Activated naive CD4-positive, alpha-beta T cell treated with anti-CD3 and anti-CD28 coated beads, Interleukin-2, amount 50 U/mL, for 72 hours (primary cell): ENCODE measurements at regions not wholly inside any gene's neighbourhood (a gene's known extent, or its start where the extent isn't known, plus 50 kb on each side); places are given as distances from the start of the nearest gene placed in this dataset.

Experiments used
- ATAC-seq, 2 donors: fragments of 150-1000 bp; cut with Tn5 transposase; 2 replicates each; pipeline ENCODE4 v1.10.0; 2021; ENCODE audit warnings: mild to moderate bottlenecking in 2 of 2, moderate library complexity in 2 of 2
- DNase-seq, 2 donors: peaks; one replicate each; pipeline ENCODE4 v3.0.0; 2021 to 2022; ENCODE audit warnings: low spot score in 2 of 2
- H3K27ac Mint-ChIP-seq, 2 donors: one replicate each; pipeline ENCODE4 v1.8.0; 2022; ENCODE audit warnings: mild to moderate bottlenecking in 2 of 2, mixed read lengths in 2 of 2
- H3K36me3 Mint-ChIP-seq, 2 donors: one replicate each; pipeline ENCODE4 v1.8.0; 2022; ENCODE audit warnings: mixed read lengths in 2 of 2
- H3K9me3 Mint-ChIP-seq, 2 donors: one replicate each; pipeline ENCODE4 v1.8.0; 2022; ENCODE audit warnings: mixed read lengths in 2 of 2

GRCh38 chr2:177332992-177333388 is 59.6 kb upstream of the AGPS start:
- Mint-ChIP-seq H3K27ac (peak overlapping the region; percentile 47 to 59), H3K36me3 (peaks cover 0 to 6% of the 10 kb centered on the region in 2 donors), H3K9me3 (no peaks in the 10 kb centered on the region)
- no peak for ATAC-seq
- DNase-seq: no peak

GRCh38 chr2:177334940-177335543 is 57.5 kb upstream of the AGPS start:
- DNase-seq: peak in 1 of 2 donors; percentile 12
- no peaks in the 10 kb centered on the region for H3K36me3 Mint-ChIP-seq
- H3K9me3 Mint-ChIP-seq: no peaks in the 10 kb centered on the region
- peak; percentile 50 to 68 for ATAC-seq
- H3K27ac Mint-ChIP-seq: no peak overlapping the region

- Mint-ChIP-seq H3K9me3 (no peaks in the 10 kb centered on the region), H3K27ac (no peak overlapping the region), H3K36me3 (no peaks in the 10 kb centered on the region)
- DNase-seq: no peak
- ATAC-seq: no peak
Observed at GRCh38 chr2:177335917-177336450, 56.6 kb upstream of the AGPS start.

GRCh38 chr2:177338177-177338721 is 54.3 kb upstream of the AGPS start:
- Mint-ChIP-seq H3K27ac (peak overlapping the region in 1 of 2 donors; percentile 33), H3K9me3 (no peaks in the 10 kb centered on the region), H3K36me3 (no peaks in the 10 kb centered on the region)
- ATAC-seq (peak; percentile 69 to 71), DNase-seq (no peak)

GRCh38 chr2:177340158-177340557 is 52.4 kb upstream of the AGPS start:
- DNase-seq (no peak), ATAC-seq (no peak)
- H3K27ac Mint-ChIP-seq: no peak overlapping the region
- H3K9me3 Mint-ChIP-seq: no peaks in the 10 kb centered on the region
- no peaks in the 10 kb centered on the region for H3K36me3 Mint-ChIP-seq

- no peak for DNase-seq
- H3K9me3 Mint-ChIP-seq: no peaks in the 10 kb centered on the region
- ATAC-seq: no peak
- H3K27ac Mint-ChIP-seq: no peak overlapping the region
- H3K36me3 Mint-ChIP-seq: no peaks in the 10 kb centered on the region
Observed at GRCh38 chr2:177342736-177343135, 49.8 kb upstream of the AGPS start.
